ENCODE measurements at regions not wholly inside any gene's neighbourhood (a gene's known extent, or its start where the extent isn't known, plus 50 kb on each side); places are given as distances from the start of the nearest gene placed in this dataset.

- FAIRE-seq = no peak
Measured at GRCh38 chr14:48553443-48553842, 878.0 kb upstream of the MDGA2 start.

- no peak for FAIRE-seq
Measured at GRCh38 chr14:48546996-48547395, 871.6 kb upstream of the MDGA2 start.

- no peak for FAIRE-seq
Measured at GRCh38 chr14:48537600-48537999, 862.2 kb upstream of the MDGA2 start.

GRCh38 chr14:48536318-48536717 lies 860.9 kb upstream of the MDGA2 start:
- FAIRE-seq = no peak

GRCh38 chr14:48527832-48528231 lies 852.4 kb upstream of the MDGA2 start:
- FAIRE-seq = no peak

GRCh38 chr14:48526307-48526706 lies 850.9 kb upstream of the MDGA2 start:
- FAIRE-seq = no peak

- no peak for FAIRE-seq
Measured at GRCh38 chr14:48504921-48505320, 829.5 kb upstream of the MDGA2 start.

- no peak for FAIRE-seq
Measured at GRCh38 chr14:48490756-48491155, 815.4 kb upstream of the MDGA2 start.

- FAIRE-seq = no peak
Measured at GRCh38 chr14:48473944-48474343, 798.5 kb upstream of the MDGA2 start.

GRCh38 chr14:48456051-48456450 lies 780.6 kb upstream of the MDGA2 start:
- FAIRE-seq = no peak

GRCh38 chr14:48454887-48455286 lies 779.5 kb upstream of the MDGA2 start:
- FAIRE-seq = no peak

- no peak for FAIRE-seq
Measured at GRCh38 chr14:48452437-48452995, 777.1 kb upstream of the MDGA2 start.

GRCh38 chr14:48435221-48435620 lies 759.8 kb upstream of the MDGA2 start:
- no peak for FAIRE-seq

- no peak for FAIRE-seq
Measured at GRCh38 chr14:48430805-48431204, 755.4 kb upstream of the MDGA2 start.

- no peak for FAIRE-seq
Measured at GRCh38 chr14:48429512-48429911, 754.1 kb upstream of the MDGA2 start.

- FAIRE-seq = no peak
Measured at GRCh38 chr14:48417715-48418500, 742.5 kb upstream of the MDGA2 start.

- FAIRE-seq = no peak
Measured at GRCh38 chr14:48401321-48401720, 725.9 kb upstream of the MDGA2 start.

- peak; percentile 37 for FAIRE-seq
Measured at GRCh38 chr14:48398675-48399282, 723.4 kb upstream of the MDGA2 start.

GRCh38 chr14:48391661-48392060 lies 716.3 kb upstream of the MDGA2 start:
- FAIRE-seq = no peak

GRCh38 chr14:48390346-48390745 lies 714.9 kb upstream of the MDGA2 start:
- no peak for FAIRE-seq

GRCh38 chr14:48384821-48385220 lies 709.4 kb upstream of the MDGA2 start:
- no peak for FAIRE-seq

- no peak for FAIRE-seq
Measured at GRCh38 chr14:48382961-48383360, 707.6 kb upstream of the MDGA2 start.

GRCh38 chr14:48378541-48378940 lies 703.1 kb upstream of the MDGA2 start:
- FAIRE-seq = no peak

GRCh38 chr14:48373981-48374380 lies 698.6 kb upstream of the MDGA2 start:
- FAIRE-seq = no peak
